DLD1 (cell line): ENCODE measurements at regions not wholly inside any gene's neighbourhood (a gene's known extent, or its start where the extent isn't known, plus 50 kb on each side); places are given as distances from the start of the nearest gene placed in this dataset.
"Not testable (repeated sequence)": the region's sequence is repeated elsewhere in the genome, so short reads cannot be mapped to it uniquely, and the experiment has no call there.

ENCODE experiments used
- in situ Hi-C: cut with HindIII; loops from 2 replicates; pipeline ENCODE4 v1.10.0; 2017; ENCODE audit warnings: low sequenced_read_pairs

DNA sequence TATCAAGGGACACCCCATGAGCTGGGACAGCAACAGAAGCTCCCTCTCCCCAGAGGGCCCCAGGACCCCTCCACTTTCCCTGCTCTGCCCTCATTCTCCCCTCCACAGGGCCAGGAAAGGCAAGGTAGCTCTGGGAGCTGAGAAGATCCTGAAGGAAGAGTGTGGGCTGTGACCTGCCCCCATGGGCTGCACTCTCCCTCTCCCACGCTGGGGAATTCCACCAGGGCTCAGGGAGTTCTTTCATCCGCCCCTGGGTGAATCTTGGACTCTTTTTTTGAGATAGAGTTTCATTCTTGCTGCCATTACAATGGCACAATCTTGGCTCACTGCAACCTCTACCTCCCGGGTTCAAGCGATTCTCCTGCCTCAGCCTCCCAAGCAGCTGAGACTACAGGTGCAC, 73.8 kb downstream of the C9orf50 start:
- in situ Hi-C loops = loop anchor here (10.0 kb wide), 1 partner anchor 148 kb away; no protein-coding TSS in a partner anchor

DNA sequence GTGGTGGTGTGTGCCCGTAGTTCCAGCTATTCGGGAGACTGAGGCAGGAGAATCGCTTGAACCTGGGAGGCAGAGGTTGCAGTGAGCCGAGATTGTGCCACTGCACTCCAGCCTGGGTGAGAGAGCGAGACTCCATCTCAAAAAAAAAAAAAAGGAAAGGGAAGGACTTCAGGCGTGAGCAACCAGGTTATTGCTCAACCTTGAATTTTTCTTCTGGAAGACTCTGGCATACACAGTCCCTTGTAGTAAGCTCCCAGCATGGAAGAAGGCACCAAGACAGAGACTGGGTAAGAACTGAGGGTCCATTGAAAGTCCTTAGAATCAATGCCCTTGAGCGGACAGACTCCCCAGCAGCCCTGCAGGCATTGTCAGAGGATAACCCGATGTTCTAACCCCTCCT, 75.0 kb downstream of the C9orf50 start:
- in situ Hi-C loops = loop anchor here (10.0 kb wide), 1 partner anchor 149 kb away; no protein-coding TSS in a partner anchor

GRCh38 chr9:129544761-129545160, 76.1 kb downstream of the C9orf50 start:
- in situ Hi-C loops = loop anchor here (10.0 kb wide), 1 partner anchor 150 kb away; no protein-coding TSS in a partner anchor

GRCh38 chr9:129542741-129543140, 78.2 kb downstream of the C9orf50 start:
- in situ Hi-C loops = loop anchor here (10.0 kb wide), 1 partner anchor 152 kb away; no protein-coding TSS in a partner anchor

DNA sequence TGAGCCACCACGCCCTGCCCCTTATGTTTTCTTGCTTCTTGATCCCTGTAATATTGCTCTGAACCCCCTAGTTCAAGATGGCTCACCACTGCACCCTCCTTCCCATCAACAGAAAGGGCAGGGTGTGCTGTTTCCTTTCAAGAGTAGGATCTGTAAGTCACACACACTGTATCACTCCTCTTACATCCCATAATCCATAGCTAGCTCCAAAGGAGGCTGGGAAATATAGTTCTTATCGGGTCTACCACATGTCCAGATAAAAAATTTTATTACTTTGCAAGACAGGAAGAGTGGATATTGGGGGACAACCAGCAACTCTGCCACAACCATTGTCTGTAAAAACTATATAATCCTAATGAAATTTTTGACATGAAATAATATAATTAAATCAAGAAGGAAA, 79.6 kb downstream of the C9orf50 start:
- in situ Hi-C loops = loop anchor here (10.0 kb wide), 1 partner anchor 154 kb away; no protein-coding TSS in a partner anchor

DNA sequence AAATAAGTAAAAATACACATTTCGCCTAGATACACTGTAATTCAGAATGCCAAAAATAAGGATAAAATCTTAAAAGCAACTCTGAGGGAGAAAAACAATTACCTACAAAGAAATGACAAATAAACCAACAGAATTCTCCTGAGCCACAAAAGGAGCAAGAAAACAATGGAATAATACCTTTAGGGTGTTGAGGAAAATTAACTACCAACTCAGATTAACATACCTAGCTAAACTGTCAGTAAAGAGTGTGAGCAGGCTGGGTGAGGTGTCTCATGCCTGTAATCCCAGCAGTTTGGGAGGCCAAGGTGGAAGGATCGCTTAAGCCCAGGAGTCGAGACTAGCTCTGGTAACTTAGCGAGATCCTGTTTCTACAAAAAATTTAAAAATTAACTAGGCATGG, 81.5 kb downstream of the C9orf50 start:
- in situ Hi-C loops = no loop called here

GRCh38 chr9:129531860-129532402, 89.0 kb downstream of the C9orf50 start:
- in situ Hi-C loops = not testable (repeated sequence)

DNA sequence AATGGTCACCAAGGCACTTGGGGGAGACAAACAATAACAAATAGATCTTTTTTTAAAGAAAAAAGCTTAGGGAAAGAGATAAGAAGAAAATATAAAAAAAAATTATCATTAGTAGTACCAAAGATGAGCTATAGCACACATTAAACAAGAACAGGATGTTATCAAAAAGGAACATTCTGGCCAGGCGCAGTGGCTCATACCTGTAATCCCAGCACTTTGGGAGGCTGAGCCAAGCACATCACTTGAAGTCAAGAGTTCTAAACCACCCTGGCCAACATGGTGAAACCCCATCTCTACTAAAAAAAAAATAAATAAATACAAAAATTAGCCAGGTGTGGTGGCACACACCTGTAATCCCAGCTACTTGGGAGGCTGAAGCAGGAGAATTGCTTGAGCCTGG, 92.9 kb downstream of the C9orf50 start:
- in situ Hi-C loops = not testable (repeated sequence)

GRCh38 chr9:129525656-129526196, 95.2 kb downstream of the C9orf50 start:
- in situ Hi-C loops = no loop called here

DNA sequence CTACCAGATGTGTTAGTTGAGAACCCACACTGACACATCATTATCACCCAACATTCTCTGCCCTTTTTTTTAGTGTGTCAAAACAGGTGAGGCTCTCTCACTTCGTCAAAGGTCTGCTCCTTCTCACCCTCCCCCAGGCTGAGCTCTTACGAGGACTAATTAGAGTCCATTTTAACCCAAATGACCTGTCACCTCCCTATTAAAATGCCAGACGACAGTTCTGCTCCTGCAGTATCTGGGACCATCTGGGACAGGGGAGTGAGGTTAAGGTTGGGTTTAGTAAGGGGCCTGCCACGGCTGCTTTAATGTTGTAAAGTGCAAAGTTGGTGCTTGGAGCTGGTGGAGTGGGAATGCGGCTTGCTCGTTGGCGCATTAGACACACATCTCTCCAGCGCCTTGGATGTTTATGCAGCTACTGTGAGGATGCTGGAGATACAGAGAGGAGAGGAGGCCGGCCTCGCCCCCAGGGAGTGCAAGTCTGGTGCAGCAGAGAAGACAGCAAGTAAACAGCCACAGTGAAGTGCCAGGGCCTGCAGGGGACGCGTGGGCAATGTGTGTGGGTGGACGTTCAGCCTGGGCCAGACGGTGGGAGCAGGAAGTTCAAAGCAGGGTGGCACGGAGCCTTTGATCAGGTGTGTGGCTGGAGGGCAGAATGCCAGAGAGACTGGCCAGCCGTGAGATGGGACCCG, 96.2 kb downstream of the C9orf50 start:
- in situ Hi-C loops = no loop called here

- in situ Hi-C loops = no loop called here
These were observed 96.8 kb downstream of the C9orf50 start for GRCh38 chr9:129523943-129524581.

- in situ Hi-C loops = no loop called here
These were observed 98.5 kb downstream of the C9orf50 start for GRCh38 chr9:129522351-129522750.

DNA sequence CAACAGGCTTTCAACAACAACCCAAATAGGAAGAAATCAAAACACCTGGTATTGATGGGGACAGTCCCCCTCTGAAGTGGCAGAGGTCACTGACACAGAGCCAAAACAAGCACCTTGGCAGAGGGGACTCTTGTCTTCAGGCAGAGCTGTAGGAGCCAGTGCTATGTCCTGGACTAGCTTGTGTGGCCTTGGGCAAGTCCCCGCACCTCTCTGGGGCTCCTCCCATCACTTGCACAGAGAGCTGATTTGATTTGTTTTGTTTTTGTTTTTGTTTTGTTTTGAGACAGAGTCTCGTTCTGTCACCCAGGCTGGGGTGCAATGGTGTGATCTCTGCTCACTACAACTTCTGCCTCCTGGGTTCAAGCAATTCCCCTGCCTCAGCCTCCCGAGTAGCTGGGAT, 100.8 kb downstream of the C9orf50 start:
- in situ Hi-C loops = no loop called here

DNA sequence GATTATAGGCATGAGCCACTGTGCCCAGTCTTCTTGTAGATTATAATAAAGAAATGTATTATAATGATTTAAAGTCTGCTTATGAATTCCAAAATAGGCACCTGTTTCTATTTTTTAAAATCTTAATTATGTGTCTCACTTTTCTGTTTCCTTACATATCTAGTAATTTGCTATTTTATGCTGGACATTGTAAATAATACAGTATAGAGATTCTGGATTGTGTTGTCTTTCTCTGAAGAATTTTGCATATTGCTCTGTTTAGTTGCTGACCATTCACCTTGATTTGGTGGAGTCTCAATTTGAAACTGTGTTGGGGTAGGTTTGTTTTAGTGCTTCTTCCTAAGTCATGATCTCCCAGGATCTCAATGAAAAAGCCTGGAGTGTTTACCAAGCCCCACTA, 102.8 kb downstream of the C9orf50 start:
- in situ Hi-C loops = no loop called here

GRCh38 chr9:129517006-129517405, 103.9 kb downstream of the C9orf50 start:
- in situ Hi-C loops = no loop called here

DNA sequence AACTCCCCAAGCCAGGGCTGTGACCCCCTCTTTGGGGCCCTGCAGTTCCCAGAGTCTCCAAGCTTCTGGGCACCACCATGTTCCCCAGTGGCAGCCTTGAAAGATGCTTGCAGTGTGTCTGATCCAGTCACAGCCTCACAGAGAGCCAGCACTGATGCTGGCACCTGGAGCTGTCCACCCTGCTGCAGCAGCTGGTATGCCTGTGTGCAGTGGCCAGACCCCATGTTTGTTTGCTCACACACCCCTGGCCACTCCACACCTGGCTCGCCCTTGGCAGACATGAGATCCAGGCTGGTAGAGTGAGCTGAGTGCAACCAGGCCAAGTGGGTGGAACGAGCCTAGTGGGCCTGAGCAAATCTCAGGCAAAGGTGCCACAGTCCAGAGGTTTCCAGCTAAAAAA, 106.0 kb downstream of the C9orf50 start:
- in situ Hi-C loops = no loop called here

- in situ Hi-C loops = no loop called here
These were observed 106.4 kb downstream of the C9orf50 start for GRCh38 chr9:129514497-129514867.

GRCh38 chr9:129513856-129514496, 106.9 kb downstream of the C9orf50 start:
- in situ Hi-C loops = no loop called here

DNA sequence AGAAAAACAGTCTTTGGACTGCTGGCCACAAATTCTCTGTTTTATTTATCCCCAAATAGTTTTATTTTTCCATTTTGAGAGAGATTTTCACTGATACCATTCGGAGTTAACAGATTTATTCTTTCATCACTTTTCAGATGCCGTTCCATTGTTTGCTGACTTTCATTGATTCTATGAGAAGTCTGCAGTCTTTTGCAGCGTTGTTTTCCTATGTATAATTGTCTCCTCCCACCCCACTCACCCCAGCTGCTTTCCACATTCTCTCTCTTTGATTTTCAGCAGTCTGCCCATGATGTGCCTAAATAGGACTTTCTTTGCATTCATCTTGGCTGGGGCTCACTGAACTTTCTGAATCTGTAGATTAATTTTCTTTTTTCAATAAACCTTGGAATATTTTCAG, 107.6 kb downstream of the C9orf50 start:
- in situ Hi-C loops = no loop called here

GRCh38 chr9:129511285-129511900, 109.5 kb downstream of the C9orf50 start:
- in situ Hi-C loops = no loop called here

GRCh38 chr9:129509533-129509928, 111.4 kb downstream of the C9orf50 start:
- in situ Hi-C loops = no loop called here
